ENCODE measurements at regions not wholly inside any gene's neighbourhood (a gene's known extent, or its start where the extent isn't known, plus 50 kb on each side); places are given as distances from the start of the nearest gene placed in this dataset.

GRCh38 chr3:162760789-162761188 lies 1264.2 kb downstream of the OTOL1 start (continued):
- TF ChIP-seq ZBTB4 (CRISPR knock-in tag; IDR thresholded peaks at IDR 0.05) = no peak
- no peak for TF ChIP-seq POU2F2 (IDR thresholded peaks at IDR 0.05; ENCODE audit: borderline replicate concordance, low read depth, low read length)
- TF ChIP-seq HDGF (IDR thresholded peaks at IDR 0.05) = no peak
- no peak for TF ChIP-seq CHD1 (IDR thresholded peaks at IDR 0.05; ENCODE audit: low read depth, low read length)
- TF ChIP-seq PRDM15 (CRISPR knock-in tag; IDR thresholded peaks at IDR 0.05) = no peak
- TF ChIP-seq WRNIP1 (IDR thresholded peaks at IDR 0.05; ENCODE audit: borderline replicate concordance, low read depth, low read length) = no peak
- TF ChIP-seq SRF (IDR thresholded peaks at IDR 0.05; ENCODE audit: low read depth in 2 of 2, low read length in 2 of 2) = no peak
